Gastroesophageal sphincter (tissue), 3 donors: ENCODE measurements at regions not wholly inside any gene's neighbourhood (a gene's known extent, or its start where the extent isn't known, plus 50 kb on each side); places are given as distances from the start of the nearest gene placed in this dataset.

Experiments
- CTCF ChIP-seq, 4 experiments: fragments of 200-600 bp in 2 of 4; fragments of 450-650 bp in 2 of 4; sonication (generic) in 1 of 4; IDR thresholded peaks; one replicate each; pipeline ENCODE4 v1.5.1; 2017 to 2019; ENCODE audit warnings: antibody characterized with exemption in 4 of 4, mild to moderate bottlenecking in 2 of 4, moderate library complexity in 2 of 4
- EP300 ChIP-seq: sonication (generic); formaldehyde crosslinking; IDR thresholded peaks from one replicate; pipeline ENCODE4 v1.6.1; 2017; ENCODE audit warnings: antibody characterized with exemption, mild to moderate bottlenecking
- POLR2A ChIP-seq, 2 donors: fragments of 450-650 bp; IDR thresholded peaks; one replicate each; pipeline ENCODE4 v1.6.1; 2017; ENCODE audit warnings: antibody characterized with exemption in 2 of 2, mild to moderate bottlenecking in 2 of 2, moderate library complexity in 1 of 2
- POLR2AphosphoS5 ChIP-seq: sonication (generic); formaldehyde crosslinking; IDR thresholded peaks from one replicate; pipeline ENCODE4 v1.6.1; 2017; ENCODE audit warnings: antibody characterized with exemption

- no peak for TF ChIP-seq POLR2A (IDR thresholded peaks at IDR 0.05)
- TF ChIP-seq CTCF (IDR thresholded peaks at IDR 0.05), result no peak
- TF ChIP-seq POLR2AphosphoS5, result no peak
- no peak for TF ChIP-seq EP300
Measured at GRCh38 chr10:42690449-42691360, 52.3 kb upstream of the ZNF33B start.
